ENCODE measurements at regions not wholly inside any gene's neighbourhood (a gene's known extent, or its start where the extent isn't known, plus 50 kb on each side); places are given as distances from the start of the nearest gene placed in this dataset.
"Not testable (repeated sequence)": the region's sequence is repeated elsewhere in the genome, so short reads cannot be mapped to it uniquely, and the experiment has no call there.

DNA sequence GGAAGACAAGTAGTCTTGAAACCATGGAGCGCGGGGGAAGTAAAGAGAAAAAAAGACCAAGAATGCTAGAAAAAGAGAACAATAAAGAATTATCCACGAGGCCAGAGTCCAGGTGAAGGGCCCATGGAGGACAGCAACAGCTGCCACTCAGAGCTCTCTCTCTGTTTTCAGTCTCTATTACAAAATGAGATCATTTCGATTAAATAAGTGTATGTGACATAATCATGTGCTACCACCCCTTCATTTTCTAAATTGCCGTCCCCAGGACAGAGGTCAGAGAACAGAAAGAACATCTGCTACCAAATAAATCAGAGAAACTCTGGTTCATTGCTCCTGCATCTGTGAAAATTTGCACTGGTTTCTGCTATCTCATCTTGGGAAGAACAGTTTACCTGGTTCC, 838.7 kb downstream of the RNF144A start:
- H3K27me3 ChIP-seq, result no peaks in the 10 kb centered on the region
- TF ChIP-seq CTCF (IDR thresholded peaks at IDR 0.05; ENCODE audit: low read depth, low read length), result no peak
- H3K9me3 ChIP-seq (ENCODE audit: low read depth), result no peaks in the 10 kb centered on the region
- DNase-seq (ENCODE audit: low read depth in 1 of 2, low spot score in 1 of 2), result no peak
- H3K4me3 ChIP-seq, result no peak overlapping the region
- no peaks in the 10 kb centered on the region for H3K36me3 ChIP-seq
- H3K4me1 ChIP-seq (ENCODE audit: low read depth), result no peaks in the 10 kb centered on the region
- no peak overlapping the region for H3K27ac ChIP-seq

DNA sequence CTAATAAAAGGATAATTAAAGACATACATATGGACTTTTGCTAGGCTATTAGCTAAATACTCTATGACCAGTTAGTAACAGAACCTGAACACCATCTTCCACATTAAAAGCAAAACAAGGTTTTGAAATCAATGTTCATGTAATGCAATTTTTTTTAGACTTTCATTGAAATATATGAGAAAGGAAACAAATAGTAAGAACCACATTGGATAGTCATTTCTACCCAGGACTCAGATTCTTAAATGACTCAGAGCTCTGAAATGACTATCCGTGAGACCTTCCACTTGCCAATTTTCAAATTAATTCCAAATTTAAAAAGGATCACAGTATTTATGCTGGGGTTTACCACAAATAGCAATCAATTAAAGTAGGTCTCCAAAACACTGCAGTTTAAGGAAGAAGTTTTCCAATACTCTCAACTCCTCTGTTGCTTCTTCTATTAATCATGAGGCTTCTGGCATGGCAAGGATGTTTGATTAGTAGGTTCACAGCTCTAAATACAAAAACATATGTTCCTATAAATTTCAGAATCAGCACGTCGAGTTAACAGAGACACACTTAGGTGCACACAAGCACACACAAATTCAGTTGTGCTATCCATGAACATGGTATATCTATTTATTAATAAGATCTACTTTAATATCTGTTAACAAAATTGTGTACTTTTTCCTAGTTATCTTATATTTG, 841.0 kb downstream of the RNF144A start:
- Histone ChIP-seq H3K27ac (no peak overlapping the region), H3K36me3 (no peaks in the 10 kb centered on the region), H3K4me1 (ENCODE audit: low read depth) (no peaks in the 10 kb centered on the region), H3K9me3 (ENCODE audit: low read depth) (no peaks in the 10 kb centered on the region), H3K27me3 (no peaks in the 10 kb centered on the region), H3K4me3 (no peak overlapping the region)
- no peak for DNase-seq (ENCODE audit: low read depth in 1 of 2, low spot score in 1 of 2)
- TF ChIP-seq CTCF (IDR thresholded peaks at IDR 0.05; ENCODE audit: low read depth, low read length), result no peak

GRCh38 chr2:7759898-7760297, 842.7 kb downstream of the RNF144A start:
- DNase-seq (ENCODE audit: low read depth in 1 of 2, low spot score in 1 of 2), result no peak
- TF ChIP-seq CTCF (IDR thresholded peaks at IDR 0.05; ENCODE audit: low read depth, low read length), result no peak
- no peak overlapping the region for H3K4me3 ChIP-seq
- H3K4me1 ChIP-seq (ENCODE audit: low read depth), result no peaks in the 10 kb centered on the region
- H3K27me3 ChIP-seq, result no peaks in the 10 kb centered on the region
- H3K36me3 ChIP-seq, result no peaks in the 10 kb centered on the region
- H3K9me3 ChIP-seq (ENCODE audit: low read depth), result no peaks in the 10 kb centered on the region
- no peak overlapping the region for H3K27ac ChIP-seq

GRCh38 chr2:7763418-7763817, 846.2 kb downstream of the RNF144A start:
- H3K4me3 ChIP-seq; H3K27ac ChIP-seq; DNase-seq (ENCODE audit: low read depth in 1 of 2, low spot score in 1 of 2); H3K4me1 ChIP-seq (ENCODE audit: low read depth); H3K27me3 ChIP-seq; H3K9me3 ChIP-seq (ENCODE audit: low read depth); H3K36me3 ChIP-seq: not testable (repeated sequence)

DNA sequence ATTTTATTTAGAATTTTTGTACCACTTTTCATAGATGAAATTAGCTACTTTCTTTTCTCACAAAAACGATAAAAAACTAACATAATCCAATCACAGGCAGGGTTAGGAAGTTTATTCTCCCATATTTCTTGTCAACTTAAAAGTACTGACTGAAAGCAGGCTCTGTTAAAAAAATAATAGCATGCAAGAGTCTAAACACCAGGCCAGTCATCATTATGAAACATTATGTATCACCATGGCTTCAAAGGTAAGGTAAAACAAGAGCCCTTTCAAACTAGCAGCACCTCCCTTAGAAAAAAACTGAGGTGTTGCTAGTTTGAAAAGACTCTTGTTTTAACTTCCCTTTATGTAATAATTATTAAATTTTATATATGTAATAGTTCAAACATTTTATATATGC, 848.0 kb downstream of the RNF144A start:
- DNase-seq (ENCODE audit: low read depth in 1 of 2, low spot score in 1 of 2), result no peak
- Histone ChIP-seq H3K9me3 (ENCODE audit: low read depth) (no peaks in the 10 kb centered on the region), H3K27me3 (no peaks in the 10 kb centered on the region), H3K4me1 (ENCODE audit: low read depth) (no peaks in the 10 kb centered on the region), H3K4me3 (no peak overlapping the region), H3K36me3 (no peaks in the 10 kb centered on the region), H3K27ac (no peak overlapping the region)
- TF ChIP-seq CTCF (IDR thresholded peaks at IDR 0.05; ENCODE audit: low read depth, low read length), result no peak

GRCh38 chr2:7766088-7766722, 849.0 kb downstream of the RNF144A start:
- Histone ChIP-seq H3K27me3 (no peaks in the 10 kb centered on the region), H3K27ac (no peak overlapping the region), H3K36me3 (no peaks in the 10 kb centered on the region), H3K4me1 (ENCODE audit: low read depth) (no peaks in the 10 kb centered on the region), H3K9me3 (ENCODE audit: low read depth) (no peaks in the 10 kb centered on the region), H3K4me3 (no peak overlapping the region)
- TF ChIP-seq CTCF (IDR thresholded peaks at IDR 0.05; ENCODE audit: low read depth, low read length), result no peak
- no peak for DNase-seq (ENCODE audit: low read depth in 1 of 2, low spot score in 1 of 2)
